HG02642 (cell line): ENCODE measurements at regions not wholly inside any gene's neighbourhood (a gene's known extent, or its start where the extent isn't known, plus 50 kb on each side); places are given as distances from the start of the nearest gene placed in this dataset.
"Not testable (repeated sequence)": the region's sequence is repeated elsewhere in the genome, so short reads cannot be mapped to it uniquely, and the experiment has no call there.

Source experiments
- ATAC-seq: cut with Tn5 transposase; IDR thresholded peaks from one replicate; pipeline ENCODE4 v1.9.1; 2021; ENCODE audit warnings: mild to moderate bottlenecking; ENCODE audit not compliant: unreplicated experiment, poor library complexity

DNA sequence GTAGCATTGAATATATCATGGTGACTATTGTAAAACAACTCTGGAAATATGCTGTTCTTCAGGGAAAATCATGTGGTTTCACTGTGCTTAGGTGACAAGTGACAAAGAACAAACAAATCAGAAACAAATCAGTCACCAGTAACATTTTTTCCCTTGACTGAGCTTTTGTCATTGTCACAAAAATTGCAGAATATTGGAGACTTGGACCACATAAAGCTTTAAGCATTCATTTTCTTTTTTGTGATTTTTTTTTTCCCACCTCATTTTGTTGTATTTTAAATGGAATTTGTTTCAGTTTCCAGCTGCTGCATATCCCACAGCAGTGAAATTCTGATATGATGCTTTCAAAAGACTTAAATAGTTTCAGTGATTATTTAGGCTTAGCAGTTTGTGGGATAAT is 1088.4 kb downstream of the OTOL1 start:
- no peak for ATAC-seq

DNA sequence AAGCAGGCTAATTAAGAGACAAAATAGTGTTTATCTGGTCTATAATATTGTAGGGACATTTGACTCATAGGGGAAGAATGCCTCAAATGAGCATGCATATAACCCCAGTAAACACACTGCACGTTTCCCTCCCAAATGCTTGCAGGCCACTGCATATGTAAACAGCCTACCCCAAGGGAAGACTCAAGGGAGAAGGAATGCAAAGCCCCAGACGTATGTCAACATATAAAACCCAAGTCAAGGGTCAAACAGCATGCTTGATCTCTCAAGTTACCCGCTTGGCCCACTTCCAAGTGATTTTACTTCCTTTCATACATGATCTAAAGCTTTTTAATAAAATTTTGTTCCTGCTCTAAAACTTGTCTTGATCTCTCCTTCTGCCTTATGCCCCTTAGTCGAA is 1090.0 kb downstream of the OTOL1 start:
- ATAC-seq, result no peak

DNA sequence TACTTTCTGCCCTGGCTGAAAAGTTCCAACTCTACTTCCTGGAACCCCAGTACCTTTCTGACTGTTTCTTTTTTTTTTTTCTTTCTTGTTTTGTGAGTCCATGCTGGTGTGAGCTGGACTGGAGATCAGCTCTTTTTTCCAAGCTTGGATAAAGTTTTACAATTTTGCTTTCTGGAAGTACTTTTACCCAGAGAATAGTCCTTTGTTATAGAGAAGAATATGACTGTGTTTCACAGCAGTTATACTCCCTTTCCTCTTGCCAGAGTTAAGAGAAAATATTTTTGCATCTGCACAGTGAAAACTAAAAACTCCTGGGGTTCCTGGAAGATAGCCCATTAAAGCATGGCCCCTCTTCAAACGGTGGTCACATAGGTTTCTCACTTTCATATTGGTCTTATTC is 1100.6 kb downstream of the OTOL1 start:
- no peak for ATAC-seq

DNA sequence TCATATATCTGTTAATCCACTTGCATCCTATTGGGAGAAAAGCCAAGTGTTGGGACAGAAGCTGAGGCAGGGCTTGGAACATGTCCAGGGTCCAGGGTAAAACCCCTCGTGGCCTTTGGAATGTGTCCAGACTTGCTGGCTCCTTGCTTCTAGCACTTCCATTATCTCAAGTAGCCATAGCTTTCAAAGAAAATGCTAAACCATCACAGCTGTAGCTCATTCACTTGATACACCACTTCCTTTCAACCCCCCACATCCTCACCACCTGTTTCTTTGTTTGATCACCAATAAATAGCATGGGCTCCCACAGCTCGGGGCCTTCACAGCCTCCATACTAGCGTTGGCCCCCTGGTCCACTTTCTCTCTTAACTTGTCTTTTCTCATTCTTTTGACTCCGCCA is 1101.9 kb downstream of the OTOL1 start:
- not testable (repeated sequence) for ATAC-seq

DNA sequence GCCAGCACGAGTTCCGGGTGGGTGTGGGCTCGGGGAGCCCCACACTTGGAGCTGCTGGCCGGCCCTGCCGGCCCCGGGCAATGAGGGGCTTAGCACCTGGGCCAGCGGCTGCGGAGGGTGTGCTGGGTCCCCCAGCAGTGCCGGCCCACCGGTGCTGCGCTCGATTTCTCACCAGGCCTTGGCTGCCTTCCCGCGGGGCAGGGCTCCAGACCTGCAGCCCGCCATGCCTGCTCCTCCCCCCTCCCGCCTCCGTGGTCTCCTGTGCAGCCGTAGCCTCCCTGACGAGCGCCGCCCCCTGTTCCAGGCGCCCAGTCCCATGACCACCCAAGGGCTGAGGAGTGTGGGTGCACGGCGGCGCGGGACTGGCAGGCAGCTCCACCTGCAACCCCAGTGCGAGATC is 1103.1 kb downstream of the OTOL1 start:
- not testable (repeated sequence) for ATAC-seq

DNA sequence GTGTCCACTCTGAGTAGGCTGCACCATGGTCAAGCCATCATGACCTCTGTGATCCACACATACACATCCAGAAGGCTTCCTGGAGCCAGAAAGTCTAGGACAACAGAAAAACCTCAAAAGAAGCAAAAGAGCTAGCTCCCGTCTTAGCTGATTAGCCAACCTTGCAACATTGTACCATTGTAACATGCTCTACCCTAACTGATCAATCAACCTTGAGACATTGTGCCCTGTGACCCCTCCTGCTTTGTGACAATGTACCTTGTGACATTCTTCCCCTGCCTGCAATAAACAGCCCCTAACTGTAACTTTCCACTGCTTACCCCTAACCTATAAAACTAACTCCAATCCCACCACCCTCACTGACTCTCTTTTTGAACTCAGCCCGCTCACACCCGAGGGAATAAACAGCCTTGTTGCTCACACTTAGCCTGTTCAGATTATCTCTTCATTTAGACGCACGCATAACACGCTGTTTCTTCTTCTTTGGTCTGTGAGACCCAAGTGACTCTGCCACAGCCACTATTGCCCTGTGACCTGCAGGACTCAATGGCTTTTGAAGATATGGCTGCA is 1104.6 kb downstream of the OTOL1 start:
- ATAC-seq, result no peak

DNA sequence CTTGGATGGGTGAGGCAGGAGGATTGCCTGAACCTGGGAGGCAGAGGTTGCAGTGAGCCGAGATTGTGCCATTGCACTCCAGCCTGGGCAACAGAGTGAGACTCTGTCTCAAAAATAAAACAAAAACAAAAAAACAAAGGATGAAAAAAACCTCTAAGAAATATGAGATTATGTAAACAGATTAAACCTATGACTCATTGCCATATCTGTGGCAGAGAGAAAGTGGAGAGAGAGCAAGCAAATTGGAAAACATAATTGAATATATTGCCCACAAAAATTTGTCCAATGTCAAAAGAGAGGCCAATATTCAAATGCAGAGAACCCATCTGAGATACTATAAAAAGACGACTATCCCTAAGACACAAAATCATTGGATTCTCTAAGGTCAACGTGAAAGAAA is 1106.0 kb downstream of the OTOL1 start:
- ATAC-seq, result no peak

DNA sequence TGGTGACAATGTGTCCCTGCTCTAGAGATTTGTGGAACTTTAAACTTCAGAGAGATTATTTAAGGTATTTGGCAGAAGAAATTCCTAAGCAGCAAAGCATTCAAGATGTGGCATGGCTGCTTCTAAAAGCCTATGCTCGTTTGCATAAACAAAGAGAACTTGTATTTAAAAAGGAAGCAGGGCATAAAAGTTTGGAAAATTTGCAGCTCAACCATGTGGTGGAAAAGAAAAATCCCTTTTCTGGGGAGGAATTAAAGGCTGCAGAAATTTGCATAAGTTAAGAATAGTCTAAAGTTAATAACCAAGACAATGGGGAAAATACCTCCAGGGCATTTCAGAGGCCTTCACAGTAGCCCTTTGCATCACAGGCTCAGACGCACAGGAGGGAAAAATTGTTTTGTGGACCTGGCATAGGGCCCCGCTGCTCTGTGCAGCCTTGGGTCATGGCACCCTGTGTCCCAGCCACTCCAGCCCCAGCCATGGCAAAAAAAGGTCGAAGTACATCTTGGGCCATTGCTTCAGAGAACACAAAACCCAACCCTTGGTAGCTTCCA is 1109.1 kb downstream of the OTOL1 start:
- ATAC-seq, result no peak

DNA sequence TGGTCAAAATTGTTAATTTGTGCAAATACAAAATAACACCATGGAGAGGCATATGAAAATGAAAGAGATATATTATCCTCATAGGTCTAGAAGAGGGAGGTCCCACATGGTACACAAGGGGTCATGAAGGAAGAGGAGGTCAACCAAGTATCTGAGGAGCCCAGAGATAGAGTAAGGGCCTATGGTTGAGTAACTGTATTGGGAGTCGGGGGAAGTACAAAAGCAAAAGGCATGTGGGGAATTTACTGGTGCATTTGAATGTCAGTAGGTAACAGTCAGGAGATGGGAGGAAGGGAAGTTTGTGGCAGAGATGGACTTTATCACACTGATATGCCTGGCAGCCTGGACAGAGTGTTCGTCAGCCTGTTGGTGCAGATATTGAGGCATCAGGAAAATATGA is 1113.7 kb downstream of the OTOL1 start:
- ATAC-seq, result no peak

DNA sequence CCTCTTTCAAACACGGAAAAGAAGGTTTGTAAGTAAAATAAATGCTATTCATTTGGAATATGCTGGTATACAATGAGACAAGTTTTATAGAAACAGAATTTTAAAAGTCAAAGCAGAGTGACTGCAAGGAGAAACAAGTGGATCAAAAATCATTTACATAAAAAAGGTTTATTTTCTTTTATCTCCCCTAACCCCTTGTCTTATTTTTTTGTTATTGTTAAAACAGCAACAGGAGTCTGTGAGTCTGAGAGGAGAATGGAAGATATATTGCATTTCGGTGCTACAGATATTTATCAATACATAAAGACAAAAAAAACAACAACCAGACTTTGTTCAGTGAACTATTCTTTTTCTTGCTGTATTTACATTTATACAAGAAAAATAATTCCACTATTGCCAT is 1116.4 kb downstream of the OTOL1 start:
- ATAC-seq, result no peak

DNA sequence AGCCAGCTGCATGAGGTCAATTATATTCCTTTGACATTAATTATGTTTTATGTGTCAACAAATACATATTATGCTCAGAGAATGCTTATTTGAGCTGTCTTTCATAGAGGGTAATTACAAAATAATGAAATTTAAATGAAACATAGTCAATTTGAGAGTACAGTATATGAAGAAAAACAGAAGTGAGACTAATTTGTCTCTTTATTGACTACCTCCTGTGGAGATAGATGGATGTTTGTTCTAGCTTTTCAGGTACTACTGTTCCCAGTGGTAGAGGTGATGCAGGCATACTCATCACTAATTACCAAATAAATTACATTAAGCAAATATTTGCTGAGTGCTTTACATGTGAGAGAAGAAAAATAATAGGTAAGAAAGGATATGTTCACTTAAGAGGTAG is 1129.6 kb downstream of the OTOL1 start:
- no peak for ATAC-seq

DNA sequence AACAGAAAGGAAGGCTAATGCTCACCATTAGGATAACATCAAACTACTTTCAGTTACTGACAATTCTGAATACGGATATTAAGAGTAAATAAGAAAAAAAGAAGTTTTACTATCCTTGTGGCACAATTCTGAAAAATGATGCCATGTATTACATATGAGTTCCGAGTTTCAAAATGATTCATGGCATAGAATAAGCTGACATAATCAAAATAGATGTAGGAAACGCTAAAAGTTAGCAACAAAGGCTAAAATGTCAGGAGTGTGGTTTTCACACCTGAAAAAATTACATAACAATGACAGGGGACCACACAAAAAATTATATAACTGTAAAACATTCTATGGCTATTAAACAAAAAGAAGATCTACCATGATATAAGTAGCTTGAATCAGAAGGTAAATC is 1131.9 kb downstream of the OTOL1 start:
- no peak for ATAC-seq

DNA sequence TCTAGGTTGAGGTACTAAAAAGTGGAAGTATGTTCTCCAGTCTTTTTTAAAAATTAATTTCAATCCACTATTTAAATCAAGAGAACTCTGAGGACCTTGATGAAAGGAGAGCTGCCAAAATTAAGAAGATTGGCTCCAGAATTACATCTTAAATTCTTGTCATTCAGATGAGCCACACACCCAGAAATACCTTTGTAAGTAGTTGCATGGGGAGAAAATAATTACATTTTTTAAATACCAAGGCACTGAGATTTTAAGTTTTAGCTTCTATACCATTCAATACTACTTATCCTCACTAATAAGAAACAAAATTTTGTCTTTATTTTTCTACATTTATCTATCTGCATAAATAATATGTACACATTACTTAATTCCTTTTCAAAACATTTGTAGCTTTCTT is 1132.8 kb downstream of the OTOL1 start:
- no peak for ATAC-seq

DNA sequence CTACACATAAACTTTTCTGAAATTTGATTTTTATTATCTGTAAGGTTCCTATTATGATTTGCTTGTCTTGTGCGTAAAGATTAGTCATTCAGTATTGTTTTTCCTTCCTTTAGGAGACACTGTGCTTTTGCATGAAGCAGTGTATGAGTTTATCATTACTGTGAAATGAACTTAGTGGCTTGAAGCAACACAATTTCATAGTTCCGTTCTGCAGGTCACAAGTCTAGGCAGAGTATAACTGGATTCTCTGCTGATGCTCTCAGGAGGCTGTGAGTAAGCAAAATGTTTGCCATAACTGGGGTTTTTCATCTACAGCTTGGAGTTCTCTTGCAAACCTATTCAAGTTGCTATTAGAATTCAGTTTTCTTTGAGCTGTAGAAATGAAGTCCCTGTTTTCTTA is 1136.1 kb downstream of the OTOL1 start:
- no peak for ATAC-seq

DNA sequence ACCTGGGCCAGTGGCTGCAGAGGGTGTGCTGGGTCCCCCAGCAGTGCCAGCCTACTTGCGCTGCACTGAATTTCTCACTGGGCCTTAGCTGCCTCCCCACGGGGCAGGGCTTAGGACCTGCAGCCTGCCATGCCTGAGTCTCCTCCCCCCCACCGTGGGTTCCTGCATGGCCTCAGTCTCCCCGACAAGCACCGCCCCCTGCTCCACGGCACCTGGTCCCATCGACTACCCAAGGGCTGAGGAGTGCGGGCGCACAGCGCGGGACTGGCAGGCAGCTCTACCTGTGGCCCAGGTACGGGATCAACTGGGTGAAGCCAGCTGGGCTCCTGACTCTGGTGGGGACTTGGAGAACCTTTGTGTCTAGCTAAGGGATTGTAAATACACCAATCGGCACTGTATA is 1143.6 kb downstream of the OTOL1 start:
- ATAC-seq, result not testable (repeated sequence)

DNA sequence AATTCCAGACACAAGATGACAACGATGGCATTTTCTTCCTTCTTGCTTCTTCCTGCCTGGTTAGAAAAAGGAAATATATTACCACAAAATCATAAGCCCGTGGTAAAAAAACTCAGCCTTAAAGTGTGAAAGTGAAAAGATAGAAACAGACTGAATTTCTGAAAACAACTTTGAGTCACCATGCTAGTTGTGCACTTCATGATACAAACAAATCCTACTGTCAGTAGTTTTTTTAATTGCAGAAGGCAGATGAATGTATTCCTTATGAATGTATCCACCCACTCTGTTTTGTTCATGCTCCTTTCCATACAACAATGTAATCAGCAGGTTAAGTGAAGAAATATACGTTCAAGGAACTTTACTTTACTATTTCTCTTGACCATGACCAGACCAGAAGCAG is 1144.7 kb downstream of the OTOL1 start:
- no peak for ATAC-seq

DNA sequence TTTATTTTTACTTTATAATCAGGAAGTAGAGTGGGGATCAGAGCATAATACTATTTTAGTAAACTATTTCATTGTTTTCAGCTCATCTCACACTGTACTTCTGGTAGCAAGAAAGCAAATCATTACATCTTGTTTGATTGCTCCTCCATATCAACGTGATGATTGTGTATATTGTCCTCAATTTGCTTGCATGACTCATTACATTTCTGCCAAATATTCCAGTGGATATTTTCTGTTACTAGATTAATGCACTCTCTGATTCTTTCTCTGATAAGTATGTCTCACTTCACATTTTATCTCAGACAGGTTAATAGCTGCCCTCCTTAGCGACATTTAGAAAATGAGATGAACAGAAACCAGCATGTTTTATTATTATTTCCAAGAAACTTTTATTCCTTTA is 1145.3 kb downstream of the OTOL1 start:
- ATAC-seq, result no peak

DNA sequence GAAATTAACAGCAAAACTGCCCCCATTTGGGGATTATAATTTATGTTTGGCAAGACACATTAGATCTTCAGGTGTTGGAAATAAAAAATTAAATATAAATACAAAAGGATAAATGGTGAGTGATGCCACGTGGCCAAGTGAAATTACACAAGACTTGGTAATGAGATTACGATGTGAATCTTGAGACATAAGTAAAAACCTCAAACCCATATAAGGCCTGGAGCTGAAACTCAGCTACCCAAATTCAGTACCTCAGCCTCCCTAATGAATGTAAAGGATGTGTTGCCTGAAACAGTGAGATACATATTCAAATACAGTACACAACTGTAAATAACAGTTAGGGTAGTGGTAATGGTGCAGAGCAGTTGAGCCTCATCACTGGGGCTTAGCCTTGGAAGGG is 1146.6 kb downstream of the OTOL1 start:
- ATAC-seq, result no peak

DNA sequence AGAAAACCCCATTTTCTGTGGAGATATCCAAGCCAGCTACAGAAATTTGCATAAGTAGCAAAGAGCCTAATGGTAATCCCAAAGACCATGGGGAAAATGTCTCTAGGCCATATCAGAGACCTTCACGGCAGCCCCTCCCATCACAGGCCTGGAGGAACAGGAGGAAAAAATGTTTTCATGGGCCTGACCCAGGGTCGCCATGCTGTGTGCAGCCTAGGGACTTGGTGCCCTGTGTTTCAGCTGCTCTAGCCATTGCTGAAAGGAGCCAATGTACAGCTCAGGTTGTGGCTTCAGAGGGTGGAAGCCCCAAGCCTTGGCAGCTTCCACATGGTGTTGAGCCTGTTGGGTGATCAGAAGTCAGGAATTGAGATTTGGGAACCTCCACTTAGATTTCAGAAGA is 1150.7 kb downstream of the OTOL1 start:
- ATAC-seq, result no peak

DNA sequence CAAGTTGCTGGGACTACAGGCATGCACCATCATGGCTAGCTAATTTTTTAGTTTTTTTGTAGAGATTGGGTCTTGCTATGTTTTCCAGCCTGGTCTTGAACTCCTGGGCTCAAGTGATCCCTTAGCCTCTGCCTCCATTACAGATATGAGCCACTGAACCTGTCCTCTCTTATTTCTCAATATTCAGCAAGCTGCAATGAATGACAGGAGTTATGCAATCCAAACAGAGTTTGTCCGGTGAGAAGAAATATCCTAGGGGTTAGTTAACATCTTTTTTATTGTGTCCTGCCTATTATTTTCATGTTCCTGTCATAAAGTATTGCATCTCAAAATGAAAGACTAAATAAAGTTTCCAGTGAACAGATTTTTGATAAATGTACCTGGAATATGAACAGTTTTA is 1161.4 kb downstream of the OTOL1 start:
- ATAC-seq, result no peak

DNA sequence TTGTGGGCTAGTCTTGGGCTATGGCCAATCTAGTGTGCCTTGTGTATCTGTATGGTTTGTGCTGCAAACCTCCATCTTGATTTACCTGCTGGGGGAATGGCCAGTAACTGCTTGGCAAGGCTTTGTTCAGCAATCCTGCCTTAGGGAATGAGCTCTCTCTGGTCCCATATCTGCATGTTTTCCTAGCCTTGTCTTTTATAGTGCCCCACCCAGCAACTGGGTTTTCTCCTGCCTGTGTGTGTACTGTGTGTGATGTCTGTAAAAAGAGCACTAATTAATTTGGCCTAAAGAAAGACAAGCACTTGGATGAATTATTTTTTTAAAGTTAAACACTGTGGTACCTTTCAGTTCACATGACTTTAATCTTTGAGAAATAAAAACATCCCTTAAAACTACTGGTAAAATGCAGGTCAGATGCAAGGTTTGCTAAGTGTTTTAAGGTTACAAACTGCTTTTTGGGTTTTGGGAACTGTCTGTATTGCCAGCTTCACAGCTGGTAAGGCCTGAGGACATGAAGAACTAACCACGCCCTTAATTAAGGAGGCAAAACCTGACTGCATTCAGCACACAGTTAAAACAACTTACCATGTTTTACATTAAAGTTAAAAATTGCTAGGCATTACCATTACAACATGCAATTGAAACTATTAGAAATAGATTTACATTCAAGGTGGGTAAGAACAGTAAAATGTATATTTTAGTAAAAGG is 1169.2 kb downstream of the OTOL1 start:
- ATAC-seq, result no peak

DNA sequence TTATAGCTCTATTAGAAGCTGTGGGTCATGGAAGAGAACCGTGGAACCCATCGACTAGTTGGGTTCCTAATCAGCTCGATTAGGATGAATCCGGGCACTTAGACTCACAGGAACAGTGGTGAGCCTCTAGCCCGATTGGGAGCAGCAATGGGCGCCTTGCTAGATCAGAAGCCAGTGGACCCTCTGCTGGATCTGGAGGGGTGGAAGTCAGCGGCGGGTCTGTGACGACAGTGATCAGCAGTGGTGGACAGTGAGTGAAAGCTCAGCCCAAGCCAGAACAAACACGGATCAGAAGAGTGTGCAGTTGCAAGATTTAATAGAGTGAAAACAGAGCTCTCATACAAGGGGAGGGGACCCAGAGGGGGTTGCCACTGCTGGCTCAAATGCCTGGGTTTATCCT is 1170.2 kb downstream of the OTOL1 start:
- ATAC-seq, result no peak
